Mucosa of gallbladder (tissue), 1 donor: ENCODE measurements at regions not wholly inside any gene's neighbourhood (a gene's known extent, or its start where the extent isn't known, plus 50 kb on each side); places are given as distances from the start of the nearest gene placed in this dataset.

Experiments
- DNase-seq: peaks from one replicate; pipeline ENCODE4 v3.0.0-alpha.2; 2020; ENCODE audit warnings: low spot score
- donor health status: DM: no; HTN: no; CAD: no.

DNA sequence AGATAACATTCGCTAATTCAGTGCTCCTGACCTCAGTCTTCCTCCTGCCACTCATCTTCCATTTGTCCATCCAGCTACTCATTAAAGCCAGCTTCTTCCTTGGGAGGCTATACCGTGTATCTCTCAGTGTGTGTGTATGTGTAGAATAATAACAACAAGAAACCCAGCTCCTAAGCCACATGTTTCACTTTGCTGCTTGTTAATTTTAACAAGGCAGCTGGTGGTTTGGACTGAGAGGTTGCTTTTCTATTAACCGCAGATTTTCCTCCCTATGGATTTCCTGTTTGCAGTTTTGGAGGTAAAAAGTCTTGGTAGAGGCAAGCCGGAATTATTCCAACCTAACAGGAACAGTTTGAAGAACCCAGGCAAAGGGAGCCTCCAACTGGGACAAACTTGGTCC is 165.0 kb downstream of the ADAMTS15 start:
- no peak for DNase-seq

DNA sequence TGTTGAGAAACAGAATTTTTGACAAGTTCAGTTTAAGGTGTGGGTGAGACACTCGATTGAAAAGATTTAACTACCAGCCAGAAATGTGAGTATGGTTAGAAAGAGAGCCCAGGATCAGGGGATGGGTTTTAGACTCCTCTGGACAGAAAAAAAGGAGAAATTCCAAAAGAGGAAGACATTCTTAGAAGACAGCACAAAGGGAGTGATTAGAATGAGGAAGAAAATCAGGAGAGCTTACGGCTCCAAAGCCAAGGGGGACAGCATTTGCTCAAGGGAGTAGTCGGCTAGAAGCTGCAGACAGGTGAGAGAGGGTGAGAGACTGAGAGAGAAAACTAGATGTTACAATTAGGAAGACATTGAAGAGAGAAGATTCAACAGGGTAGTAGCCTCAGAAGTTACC is 166.1 kb downstream of the ADAMTS15 start:
- DNase-seq = no peak

DNA sequence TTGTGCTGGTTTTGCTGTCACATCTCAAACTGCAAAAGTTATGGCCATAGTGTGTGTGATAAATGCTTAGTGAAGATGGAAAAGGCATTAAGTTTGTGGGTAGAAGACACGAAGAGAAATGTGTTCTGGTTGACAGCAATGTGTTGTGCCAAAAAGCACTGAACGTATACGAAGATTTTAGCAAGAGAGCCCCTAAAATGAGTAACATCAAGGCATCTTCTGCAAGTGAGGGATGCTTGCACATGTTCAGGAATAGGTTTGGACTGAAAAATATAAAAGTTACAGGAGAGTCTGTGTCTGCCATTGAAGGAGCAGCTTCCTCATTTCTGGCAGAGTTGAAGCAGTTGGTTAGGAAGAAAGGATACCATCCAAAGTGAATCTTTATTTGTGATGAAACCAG is 167.1 kb downstream of the ADAMTS15 start:
- DNase-seq = no peak

DNA sequence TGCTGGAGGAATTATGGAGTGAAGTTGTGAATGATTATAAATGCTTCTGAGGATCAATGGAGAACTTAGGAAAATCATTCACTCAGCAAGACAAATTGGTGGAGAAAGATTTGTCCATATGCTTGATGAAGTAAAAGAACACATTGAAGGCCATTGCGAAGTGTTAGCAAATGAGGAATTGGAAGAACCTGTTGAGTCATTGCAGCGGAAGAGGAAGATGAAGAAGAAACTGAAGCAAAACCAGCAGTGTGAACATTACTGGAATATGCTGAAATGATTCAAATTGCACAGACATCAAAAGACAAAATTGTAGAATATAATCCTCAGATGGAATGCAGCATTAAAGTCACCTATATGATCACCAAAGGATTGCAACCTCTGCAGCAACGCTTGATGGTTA is 168.1 kb downstream of the ADAMTS15 start:
- DNase-seq = no peak

DNA sequence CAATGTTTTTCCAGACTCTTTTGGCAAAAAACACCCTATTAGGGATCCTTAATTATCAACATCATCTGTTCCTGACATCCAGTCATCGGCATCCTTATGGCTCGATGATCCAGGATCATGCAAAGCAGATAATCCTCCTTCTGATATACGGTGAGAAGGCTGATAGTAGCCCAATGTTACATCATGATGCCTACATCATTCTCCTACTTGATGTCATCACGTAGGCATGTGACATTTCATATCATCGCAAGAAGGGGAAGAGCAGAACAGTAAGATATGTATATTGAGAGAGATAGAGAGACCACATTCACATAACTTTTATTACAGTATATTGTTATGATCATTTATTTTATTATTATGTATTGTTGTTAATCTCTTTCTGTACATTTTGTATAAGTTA is 168.6 kb downstream of the ADAMTS15 start:
- DNase-seq = no peak

DNA sequence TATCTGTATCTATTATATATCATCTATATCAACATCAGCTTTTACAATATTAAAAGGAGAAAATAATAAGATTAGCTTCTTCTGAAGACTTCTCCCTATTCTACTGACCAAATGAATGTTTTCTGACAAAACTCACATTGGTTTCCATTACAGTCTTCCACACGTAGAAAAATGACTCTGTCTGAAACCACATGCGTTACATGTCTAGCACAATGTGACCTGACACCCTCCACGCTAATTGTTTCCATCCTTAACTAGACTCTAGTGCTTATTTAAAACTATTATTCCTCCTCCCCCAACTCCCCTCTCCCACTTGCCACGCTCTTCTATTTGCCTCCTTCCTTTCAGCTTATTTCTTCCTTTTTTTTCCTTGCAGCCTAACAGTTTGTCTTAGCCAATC is 172.1 kb downstream of the ADAMTS15 start:
- no peak for DNase-seq

DNA sequence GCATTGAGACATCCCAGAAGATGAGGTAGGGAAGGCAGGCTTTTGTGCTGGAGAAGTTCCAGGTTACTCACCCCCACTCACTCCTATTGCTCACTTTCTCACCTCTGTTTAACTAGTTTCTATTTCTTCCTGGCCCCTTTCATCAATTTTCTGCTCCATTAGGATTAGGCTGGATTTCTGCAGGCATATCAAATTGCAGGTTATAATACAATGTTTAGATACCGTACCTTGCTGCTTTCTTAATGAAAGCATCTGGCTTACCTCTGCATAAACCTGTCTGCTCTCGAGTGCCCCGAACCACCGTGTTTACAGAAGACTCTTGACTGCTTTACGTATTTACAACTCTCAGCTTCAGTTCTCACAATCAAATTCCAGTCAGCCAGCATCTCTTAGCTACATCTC is 173.7 kb downstream of the ADAMTS15 start:
- no peak for DNase-seq

DNA sequence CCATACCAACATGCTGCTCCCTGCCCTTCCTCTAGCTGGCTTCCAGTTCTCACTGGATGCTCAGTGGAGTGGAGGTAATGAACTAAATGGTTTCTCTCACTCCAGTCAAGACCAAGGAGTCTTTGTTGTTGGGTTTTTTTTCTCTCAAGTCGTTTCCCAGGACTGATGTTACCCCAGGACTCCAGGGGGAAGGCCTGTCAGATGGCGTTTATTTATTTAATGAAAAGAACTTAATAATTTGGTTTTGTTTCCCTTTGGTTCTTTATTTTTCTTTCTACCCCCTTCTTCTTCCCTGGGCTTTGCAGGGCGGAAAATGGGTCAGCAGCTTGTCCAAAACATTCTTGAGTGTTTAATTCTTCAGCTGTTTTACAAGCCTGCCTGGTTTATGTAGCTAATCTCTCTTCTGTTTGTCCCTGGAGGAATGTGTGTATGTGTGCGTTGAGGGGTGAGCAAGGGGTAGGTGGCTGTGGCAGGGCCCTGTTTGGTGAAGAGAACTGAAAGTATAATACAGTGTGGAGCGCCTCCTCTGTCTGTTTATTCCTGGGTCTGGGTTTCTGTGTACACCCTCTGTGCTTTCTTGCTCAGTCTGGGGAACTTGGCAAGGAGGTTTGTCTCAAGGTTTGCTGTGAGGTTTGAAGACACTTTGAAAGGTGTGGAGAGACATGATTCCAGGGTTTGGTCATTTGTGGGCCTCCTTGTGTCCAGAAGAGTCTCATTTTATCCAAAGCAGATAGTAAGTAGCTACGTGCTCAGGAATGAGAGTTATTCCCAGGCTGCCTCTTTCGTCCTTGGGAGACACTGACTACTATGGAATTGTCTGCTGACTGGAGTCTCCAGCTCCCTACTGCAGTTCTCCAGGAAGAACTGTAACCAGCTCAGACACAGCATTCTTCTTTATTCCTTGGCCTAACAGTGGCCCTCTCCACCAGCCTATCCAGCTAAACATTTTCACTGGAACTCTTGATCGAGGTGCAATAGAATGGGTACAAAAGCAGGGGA is 175.5 kb downstream of the ADAMTS15 start:
- DNase-seq = no peak

DNA sequence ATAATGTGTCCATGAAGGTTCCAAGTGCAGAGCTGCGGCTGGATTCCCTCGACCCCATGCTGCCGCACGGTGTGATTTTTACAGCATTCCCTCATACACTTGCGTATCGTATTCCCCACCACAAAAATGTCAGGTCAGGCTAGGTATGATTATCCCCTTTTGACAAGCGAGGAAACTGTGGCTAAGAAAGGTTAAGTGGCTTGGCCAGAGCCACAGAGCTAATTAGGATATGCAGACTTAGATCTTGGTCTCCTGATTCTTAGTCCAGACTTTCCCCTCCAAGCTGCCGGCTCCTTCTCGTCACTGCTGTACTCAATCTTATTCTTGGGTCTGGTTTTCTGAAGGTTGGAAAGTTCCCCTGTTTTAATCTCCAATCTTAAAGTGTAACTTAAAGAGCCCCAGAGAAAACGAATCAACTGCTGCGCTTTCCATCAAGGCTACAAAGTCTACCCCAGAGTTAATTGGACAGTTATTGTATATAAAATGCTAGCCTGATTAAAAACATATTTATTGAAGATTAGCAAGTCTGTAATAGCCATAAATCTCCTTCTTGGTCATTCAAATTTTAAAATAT is 176.6 kb downstream of the ADAMTS15 start:
- DNase-seq = no peak

DNA sequence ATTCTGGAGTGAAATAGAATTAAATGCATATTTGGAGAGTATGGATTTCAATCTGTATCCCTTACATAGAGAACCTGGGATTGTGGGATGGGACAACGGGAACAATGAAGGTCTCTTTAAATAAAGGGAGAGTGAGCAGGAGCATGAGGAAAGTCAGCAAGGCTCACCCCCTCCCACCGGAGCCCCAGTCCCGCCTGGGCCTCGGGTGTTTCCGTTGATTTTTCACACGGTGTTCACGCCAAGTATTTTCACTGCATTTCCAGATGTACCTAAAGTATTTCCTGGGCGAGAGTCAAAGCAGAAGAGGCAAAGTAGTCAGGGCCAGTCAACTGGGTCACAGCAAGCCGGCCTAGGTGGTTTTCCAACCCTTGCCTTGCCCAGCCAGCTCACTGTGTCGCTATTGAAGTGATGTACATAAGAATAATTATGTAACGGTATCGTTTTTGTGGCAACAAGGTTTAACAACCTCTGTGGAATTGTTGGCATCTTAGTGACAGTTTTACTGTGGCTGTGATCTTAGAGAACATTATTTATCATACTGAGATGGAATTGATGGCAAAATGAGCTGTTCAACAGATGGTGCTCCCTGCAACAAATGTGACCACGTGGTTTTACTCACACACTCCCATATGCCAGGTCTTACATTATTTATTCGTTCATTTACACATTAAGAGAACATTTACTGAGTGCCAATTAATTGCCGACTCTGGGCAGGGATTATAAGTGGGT is 177.3 kb downstream of the ADAMTS15 start:
- DNase-seq = no peak

DNA sequence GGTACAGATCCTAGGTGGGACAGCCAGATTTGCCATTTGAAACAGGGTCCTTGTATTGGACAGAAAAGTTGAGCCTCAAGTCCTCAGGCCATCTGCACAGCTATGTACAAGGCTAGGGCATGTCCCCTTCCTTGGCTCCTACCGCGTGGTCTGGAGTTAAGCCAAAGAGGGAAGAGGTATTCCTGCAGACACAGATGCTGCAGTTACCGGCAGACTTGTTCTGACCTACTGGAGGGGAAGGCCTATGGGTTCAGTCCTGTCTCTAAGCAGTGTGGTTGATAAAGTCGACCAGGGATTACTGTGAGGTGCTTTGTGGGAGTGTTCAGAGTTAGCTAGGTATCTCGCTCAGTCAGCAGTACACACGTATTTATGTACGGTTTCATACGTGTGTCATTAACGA is 180.6 kb downstream of the ADAMTS15 start:
- no peak for DNase-seq

DNA sequence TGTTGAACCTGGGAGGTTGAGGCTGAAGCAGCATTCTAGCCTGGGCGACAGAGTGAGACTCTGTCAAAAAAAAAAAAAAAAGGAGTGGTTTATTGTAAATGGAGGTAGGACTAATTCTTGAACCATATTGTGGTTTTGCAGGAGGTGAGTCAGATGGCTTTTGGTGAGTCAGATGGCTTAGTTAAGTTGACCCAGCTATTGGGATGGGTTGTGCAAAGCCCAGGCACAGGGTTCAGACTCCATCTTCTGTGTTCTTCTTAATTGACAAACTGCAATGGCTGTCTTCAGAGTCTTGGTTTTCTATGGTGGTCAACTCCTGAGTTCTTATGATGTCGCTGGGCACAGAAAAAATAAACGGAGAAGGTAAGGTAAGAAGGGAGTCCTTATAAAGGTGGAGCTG is 182.7 kb downstream of the ADAMTS15 start:
- no peak for DNase-seq

DNA sequence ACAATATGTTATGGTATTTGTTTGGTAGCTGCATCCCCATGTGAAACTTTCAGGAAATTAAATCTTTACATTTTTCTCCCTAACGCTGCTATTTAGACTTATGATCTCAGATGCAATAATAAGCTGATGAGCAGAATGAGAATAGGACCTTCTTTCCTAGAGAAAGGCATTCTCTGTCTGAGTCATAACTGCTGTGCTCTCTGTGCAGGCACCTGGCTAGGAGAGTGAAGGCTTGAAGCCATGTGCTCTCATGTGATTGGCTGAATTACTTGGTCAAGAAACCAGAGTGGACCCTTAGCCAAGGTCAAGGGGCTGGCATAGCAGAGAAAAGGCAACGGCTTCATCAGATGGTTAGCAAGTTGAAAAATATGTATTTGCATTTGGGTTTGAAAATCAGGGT is 185.0 kb downstream of the ADAMTS15 start:
- DNase-seq = no peak

DNA sequence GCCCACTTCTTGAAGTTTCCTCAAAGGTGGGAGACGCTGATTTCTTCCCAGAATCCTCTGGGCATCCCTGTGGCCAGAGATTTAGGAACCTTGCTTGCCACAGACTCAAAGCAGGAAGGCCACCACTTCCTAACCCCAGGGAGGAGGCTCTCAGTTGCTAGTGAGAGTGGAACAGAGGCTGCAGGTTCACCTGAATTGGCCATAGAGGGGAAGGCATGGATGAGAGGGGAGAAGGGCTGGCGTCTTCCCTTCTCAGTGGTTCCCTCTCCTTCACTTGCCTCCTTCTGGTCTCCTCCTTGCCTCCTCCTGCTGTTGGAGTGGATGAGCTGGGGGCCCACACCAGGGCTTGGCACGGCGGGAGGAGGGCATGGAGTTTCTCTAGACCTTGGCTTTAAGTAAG is 185.7 kb downstream of the ADAMTS15 start:
- no peak for DNase-seq

DNA sequence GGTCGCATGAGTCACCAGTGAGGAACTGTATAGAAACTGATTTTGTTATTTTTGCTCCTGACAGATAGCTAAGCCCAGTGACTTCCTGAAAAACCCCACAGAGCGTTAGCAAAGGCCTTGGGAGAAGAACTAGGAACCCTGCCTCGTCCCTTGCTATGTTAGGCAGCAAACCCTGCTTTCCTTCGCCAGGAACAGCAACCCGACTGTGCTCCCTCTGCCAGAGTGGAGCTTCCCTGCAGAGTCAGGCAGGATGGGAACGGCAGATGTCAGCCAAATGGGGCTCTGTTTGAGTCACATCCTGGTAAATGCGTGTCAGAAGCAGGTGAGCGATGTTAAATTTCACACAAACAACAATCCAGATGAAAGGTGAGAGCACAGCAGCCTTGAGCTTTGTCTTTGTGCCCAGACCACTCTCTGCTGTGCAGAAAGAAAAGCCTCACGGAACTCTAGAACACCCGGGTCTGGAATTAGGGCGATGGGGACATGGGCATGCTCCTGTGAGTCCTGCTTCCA is 186.6 kb downstream of the ADAMTS15 start:
- no peak for DNase-seq

DNA sequence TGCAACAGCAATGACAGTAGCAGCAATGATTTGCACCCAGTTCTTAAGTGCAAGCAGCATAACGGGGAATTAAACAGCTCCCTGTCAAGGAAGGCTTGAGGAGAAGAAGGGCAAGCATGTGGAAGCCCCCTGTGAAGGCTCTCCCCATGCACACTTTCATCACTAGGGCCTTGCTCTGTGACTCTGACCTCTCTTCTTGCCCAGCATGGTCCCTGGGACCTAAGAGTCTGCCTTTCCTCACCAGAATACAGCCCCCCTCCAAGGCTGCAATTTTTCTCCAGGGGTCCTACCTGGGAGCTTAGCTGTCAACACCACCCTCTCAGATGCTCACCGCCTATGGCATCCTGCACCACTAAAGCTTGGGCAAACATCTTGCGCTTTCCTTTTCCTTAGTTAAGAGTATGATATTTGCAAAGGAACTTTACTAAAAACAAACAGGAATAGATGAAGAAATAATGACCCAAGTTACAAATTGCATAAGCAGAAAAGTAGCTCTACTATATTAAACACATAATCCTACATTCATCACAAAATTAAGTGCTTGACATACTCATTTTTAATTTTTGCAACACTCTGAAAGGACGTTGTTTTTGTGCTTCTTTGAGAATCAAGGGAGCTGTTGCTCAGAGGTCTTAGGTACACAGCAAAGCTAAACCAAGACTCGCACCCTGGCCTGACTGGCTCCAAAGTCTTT is 187.6 kb downstream of the ADAMTS15 start:
- DNase-seq = no peak

DNA sequence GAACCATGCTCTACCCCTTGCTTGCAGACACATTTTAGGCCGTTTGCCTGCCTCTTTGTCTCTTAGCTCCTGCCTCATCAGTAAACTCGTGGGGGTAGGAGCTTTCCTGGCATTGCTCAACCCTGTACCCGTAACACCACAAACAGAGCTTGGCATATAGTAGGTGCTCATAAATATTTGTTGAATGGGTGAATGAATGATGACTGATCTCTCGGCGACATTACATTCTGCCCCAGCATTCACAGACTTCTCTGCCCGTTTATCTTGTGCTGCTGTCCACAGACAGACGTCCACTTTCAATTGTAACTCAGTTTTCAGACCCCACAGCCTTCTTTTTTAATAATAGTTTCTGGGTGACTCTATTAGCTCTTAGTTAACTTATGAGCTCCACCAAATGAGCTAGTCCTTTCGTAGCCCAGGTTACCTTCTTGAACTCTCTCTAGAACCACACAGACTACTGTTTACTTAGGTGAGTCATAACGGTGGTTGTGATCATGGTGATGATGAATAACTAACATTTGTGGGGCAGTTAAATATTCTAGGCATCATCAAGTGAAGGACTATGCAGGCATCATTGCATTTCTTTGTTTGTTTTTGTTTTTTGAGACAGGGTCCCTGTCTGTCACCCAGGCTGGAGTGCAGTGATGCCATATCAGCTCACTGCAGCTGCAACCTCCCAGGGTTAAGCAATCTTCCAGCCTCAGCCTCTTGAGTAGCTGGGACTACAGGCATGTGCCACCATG is 188.4 kb downstream of the ADAMTS15 start:
- DNase-seq = no peak

DNA sequence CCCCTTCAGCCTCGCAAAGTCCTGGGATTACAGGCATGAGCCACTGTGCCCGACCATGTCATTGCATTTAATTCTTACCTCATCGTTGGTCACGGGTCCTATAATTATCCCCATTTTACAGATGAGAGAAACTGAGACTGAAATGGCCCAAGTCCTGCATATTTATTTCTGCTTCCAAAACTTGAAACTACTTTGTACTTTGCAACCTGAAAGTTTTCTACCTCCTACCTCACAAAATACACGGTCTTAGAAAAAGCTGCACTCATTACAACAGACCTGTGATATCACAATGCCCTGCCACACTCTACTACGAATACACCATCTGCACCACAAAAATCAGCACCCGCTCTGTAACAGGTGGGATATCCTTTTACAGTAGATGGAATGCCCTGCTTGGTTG is 189.1 kb downstream of the ADAMTS15 start:
- DNase-seq = no peak

DNA sequence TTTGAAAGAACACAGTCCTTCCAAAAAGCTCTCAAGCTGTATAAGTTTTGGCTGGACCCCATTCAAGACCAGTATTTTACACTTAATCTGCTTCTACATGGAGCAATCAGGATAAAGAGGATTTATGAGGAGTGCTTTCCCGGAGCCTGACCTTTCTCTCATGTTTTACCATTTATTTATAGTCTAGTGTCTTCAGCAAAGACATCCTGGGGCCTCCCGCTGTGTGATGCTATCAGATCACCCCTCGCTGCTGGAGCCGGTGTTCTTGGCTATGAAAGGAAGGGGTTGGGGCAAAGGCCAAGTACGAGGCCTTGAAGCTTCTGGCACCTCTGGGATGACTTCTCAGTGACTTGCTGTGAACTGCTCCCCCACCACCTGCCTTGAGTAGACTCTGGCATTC is 189.6 kb downstream of the ADAMTS15 start:
- DNase-seq = no peak

DNA sequence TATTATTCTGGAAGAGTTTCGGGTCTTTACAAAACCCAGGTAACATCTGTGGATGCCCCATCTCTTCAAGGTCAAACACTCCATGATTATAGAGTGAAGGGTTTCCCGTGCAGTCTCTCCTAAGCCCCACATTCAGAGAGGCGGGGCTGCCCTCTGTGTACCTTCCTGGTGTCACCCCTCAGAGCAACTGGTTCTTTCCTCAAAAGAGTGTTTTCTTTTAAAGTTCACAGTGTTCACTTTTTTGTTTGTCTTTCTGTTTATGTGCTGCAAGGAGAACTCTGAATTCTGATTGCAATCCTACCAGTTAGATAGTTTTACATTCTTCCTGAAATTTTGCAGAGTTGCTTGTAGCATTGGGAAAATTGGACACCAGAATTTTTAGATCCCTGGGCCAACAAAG is 190.2 kb downstream of the ADAMTS15 start:
- DNase-seq = no peak

DNA sequence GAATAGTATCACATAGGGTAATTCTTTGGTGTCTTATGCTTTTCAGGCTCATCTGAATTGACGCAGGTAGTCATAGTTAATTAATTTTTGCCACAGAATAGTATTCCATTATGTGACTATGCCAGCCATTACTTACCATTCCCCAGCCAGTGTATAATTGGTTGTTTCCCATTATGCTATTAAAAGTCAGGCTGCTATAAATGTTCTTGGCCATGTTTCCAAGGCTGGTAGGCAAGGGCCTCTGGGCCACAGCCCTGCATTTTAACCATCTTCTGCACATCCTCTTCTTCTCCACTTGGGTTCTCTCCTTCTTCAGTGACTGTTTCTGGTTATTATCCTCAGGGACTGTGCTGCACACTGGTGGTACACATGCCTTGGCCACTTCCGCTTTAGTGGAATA is 190.9 kb downstream of the ADAMTS15 start:
- no peak for DNase-seq
